Trophoblast cell (in vitro differentiated cells and primary cell): ENCODE measurements at regions not wholly inside any gene's neighbourhood (a gene's known extent, or its start where the extent isn't known, plus 50 kb on each side); places are given as distances from the start of the nearest gene placed in this dataset.
A peak's percentile ranks its signal among the peaks of the same experiment; 100 is the strongest.

Source experiments
- DNase-seq, 2 donors: peaks; one replicate each; pipeline ENCODE4 v3.0.0-alpha.2; 2016
- H2AFZ ChIP-seq: 2 replicates; pipeline ENCODE4 v1.6.1; 2013; ENCODE audit warnings: low read length, moderate library complexity, mild to moderate bottlenecking; ENCODE audit not compliant: insufficient read depth, poor library complexity
- H2AK5ac ChIP-seq: 2 replicates; pipeline ENCODE4 v1.6.1; 2013; ENCODE audit warnings: mild to moderate bottlenecking, low read length
- H2BK120ac ChIP-seq: 2 replicates; pipeline ENCODE4 v1.6.1; 2013; ENCODE audit warnings: low read length, mild to moderate bottlenecking, moderate library complexity; ENCODE audit not compliant: insufficient read depth, poor library complexity
- H2BK12ac ChIP-seq: 2 replicates; pipeline ENCODE4 v1.6.1; 2013; ENCODE audit warnings: mild to moderate bottlenecking, low read length, moderate library complexity
- H2BK5ac ChIP-seq: 2 replicates; pipeline ENCODE4 v1.6.1; 2013; ENCODE audit warnings: low read length, low read depth, moderate library complexity, mild to moderate bottlenecking; ENCODE audit not compliant: poor library complexity
- H3K14ac ChIP-seq: 2 replicates; pipeline ENCODE4 v1.6.1; 2013; ENCODE audit warnings: mild to moderate bottlenecking, low read length
- H3K18ac ChIP-seq: 2 replicates; pipeline ENCODE4 v1.6.1; 2013; ENCODE audit warnings: mild to moderate bottlenecking, low read length
- H3K23ac ChIP-seq: 2 replicates; pipeline ENCODE4 v1.6.1; 2013; ENCODE audit warnings: low read length
- H3K27ac ChIP-seq: 2 replicates; pipeline ENCODE4 v1.5.1; 2013; ENCODE audit warnings: low read depth, mild to moderate bottlenecking, inconsistent platforms, low read length, moderate library complexity
- H3K27me3 ChIP-seq: 2 replicates; pipeline ENCODE4 v1.6.1; 2013; ENCODE audit warnings: inconsistent platforms, mild to moderate bottlenecking, low read length, moderate library complexity; ENCODE audit not compliant: insufficient read depth
- H3K36me3 ChIP-seq, 2 experiments: 1 replicate in 1 of 2; 2 replicates in 1 of 2; pipeline ENCODE4 v1.6.1; 2013; ENCODE audit warnings: low read length in 2 of 2, mild to moderate bottlenecking in 2 of 2, moderate library complexity in 1 of 2; ENCODE audit not compliant: insufficient read depth in 2 of 2, control insufficient read depth in 1 of 2
- H3K4ac ChIP-seq: 2 replicates; pipeline ENCODE4 v1.6.1; 2013; ENCODE audit warnings: low read depth, mild to moderate bottlenecking, low read length, moderate library complexity
- H3K4me1 ChIP-seq, 2 experiments: 1 replicate in 1 of 2; 2 replicates in 1 of 2; pipeline ENCODE4 v1.6.1; 2013; ENCODE audit warnings: low read length in 2 of 2, mild to moderate bottlenecking in 2 of 2, moderate library complexity in 1 of 2; ENCODE audit not compliant: insufficient read depth in 2 of 2, control insufficient read depth in 1 of 2
- H3K4me2 ChIP-seq: 2 replicates; pipeline ENCODE4 v1.6.1; 2013; ENCODE audit warnings: inconsistent platforms, mild to moderate bottlenecking, low read length, moderate library complexity
- H3K4me3 ChIP-seq: 2 replicates; pipeline ENCODE4 v1.5.1; 2013; ENCODE audit warnings: mild to moderate bottlenecking, low read depth, low read length, inconsistent platforms
- H3K79me1 ChIP-seq: one replicate; pipeline ENCODE4 v1.6.1; 2013; ENCODE audit warnings: low read length
- H3K79me2 ChIP-seq: 2 replicates; pipeline ENCODE4 v1.6.1; 2013; ENCODE audit warnings: low read length, mild to moderate bottlenecking; ENCODE audit not compliant: control insufficient read depth, insufficient read depth, poor library complexity
- H3K9ac ChIP-seq: 2 replicates; pipeline ENCODE4 v1.6.1; 2013; ENCODE audit warnings: mild to moderate bottlenecking, low read length
- H3K9me3 ChIP-seq: 2 replicates; pipeline ENCODE4 v1.6.1; 2013; ENCODE audit warnings: low read depth, mild to moderate bottlenecking, control low read depth, inconsistent platforms, low read length; ENCODE audit not compliant: insufficient read depth
- H4K12ac ChIP-seq: 2 replicates; pipeline ENCODE4 v1.6.1; 2013; ENCODE audit warnings: low read depth, mild to moderate bottlenecking, low read length, moderate library complexity
- H4K8ac ChIP-seq: 2 replicates; pipeline ENCODE4 v1.6.1; 2013; ENCODE audit warnings: low read depth, mild to moderate bottlenecking, low read length, moderate library complexity
- H4K91ac ChIP-seq: one replicate; pipeline ENCODE4 v1.6.1; 2013; ENCODE audit warnings: low read depth, mild to moderate bottlenecking, low read length, moderate library complexity
- WGBS: extraction: QIAGEN DNeasy Blood & Tissue Kit; methylation state at CpG from one replicate; pipeline ENCODE4 v1.1.7; 2013; ENCODE audit warnings: missing lambda C conversion rate; ENCODE audit not compliant: insufficient read length, insufficient coverage; ENCODE audit errors: extremely low coverage; 5-methylcytosine and 5-hydroxymethylcytosine counted together

DNA sequence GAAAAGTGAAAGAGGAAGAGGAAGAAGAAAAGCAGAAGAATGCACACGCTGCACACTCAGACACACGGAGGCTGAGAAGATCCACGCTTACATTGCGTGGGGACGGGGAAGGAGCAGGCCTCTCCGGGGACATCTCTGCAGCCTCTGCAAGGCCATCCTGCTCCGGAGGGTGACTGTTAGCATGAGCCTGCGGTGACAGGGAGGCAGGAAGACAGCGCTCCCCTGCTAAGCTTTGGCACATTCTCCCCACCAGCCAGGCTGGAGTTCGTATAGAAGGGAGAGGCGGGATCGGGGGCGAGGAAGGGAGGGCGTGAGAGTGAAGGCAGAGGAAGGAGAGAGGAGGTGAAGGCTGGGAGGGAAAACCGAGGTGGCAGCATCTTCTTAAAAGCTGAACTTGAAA is 366.0 kb upstream of the SHH start:
- Histone ChIP-seq H2BK5ac (no peak overlapping the region), H3K27me3 (no peaks in the 10 kb centered on the region), H2AFZ (no peak overlapping the region), H3K27ac (no peak overlapping the region), H3K4ac (no peak overlapping the region), H3K4me3 (no peak overlapping the region), H2BK120ac (no peak overlapping the region), H3K79me2 (no peaks in the 10 kb centered on the region), H4K12ac (no peak overlapping the region), H3K4me2 (no peak overlapping the region), H4K8ac (no peak overlapping the region), H4K91ac (no peak overlapping the region), H3K14ac (no peak overlapping the region), H3K9ac (no peak overlapping the region), H2AK5ac (no peak overlapping the region), H2BK12ac (no peak overlapping the region), H3K4me1 (no peaks in the 10 kb centered on the region), H3K18ac (no peak overlapping the region), H3K9me3 (no peaks in the 10 kb centered on the region), H3K23ac (no peak overlapping the region), H3K79me1 (no peaks in the 10 kb centered on the region), H3K36me3 (no peaks in the 10 kb centered on the region)
- WGBS = no CpG with 5 or more reads among the region's 15 CpGs
- no peak for DNase-seq

DNA sequence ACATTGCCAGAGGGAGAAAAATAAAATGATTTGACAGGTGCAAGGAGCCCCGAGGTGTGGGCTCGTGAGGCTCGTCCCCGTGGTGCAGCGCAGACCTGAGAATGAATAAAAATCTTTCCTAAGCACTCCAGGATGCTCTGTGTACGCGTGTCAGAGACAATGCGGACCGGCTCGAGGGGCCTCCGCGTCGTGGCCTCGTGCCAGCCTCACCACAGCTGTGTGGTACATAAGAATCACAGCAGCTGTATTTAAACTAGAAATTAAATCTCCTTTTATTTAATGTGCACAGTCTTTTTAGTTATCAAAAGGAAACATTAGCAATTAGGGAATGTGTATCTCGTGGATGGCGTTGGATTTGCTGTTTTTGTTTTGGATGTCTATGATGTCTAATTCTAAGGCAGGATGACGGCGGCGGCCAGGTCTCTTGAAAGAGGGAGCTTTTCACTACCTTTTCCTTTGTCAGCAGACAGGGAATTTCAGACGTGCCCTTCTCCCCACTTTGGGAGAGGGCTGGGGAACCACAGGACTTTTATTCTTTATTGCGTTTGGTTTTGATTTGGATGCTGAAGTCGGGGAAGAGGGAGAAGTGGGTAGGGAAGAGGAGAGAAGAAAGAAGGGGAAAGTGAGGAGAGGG is 365.3 kb upstream of the SHH start:
- no peak overlapping the region for H3K4me3 ChIP-seq
- no peak overlapping the region for H3K23ac ChIP-seq
- no peak overlapping the region for H4K91ac ChIP-seq
- no peak overlapping the region for H2AFZ ChIP-seq
- H3K18ac ChIP-seq = no peak overlapping the region
- no peaks in the 10 kb centered on the region for H3K79me2 ChIP-seq
- H3K27ac ChIP-seq = no peak overlapping the region
- no peak overlapping the region for H2AK5ac ChIP-seq
- no peak overlapping the region for H3K9ac ChIP-seq
- H2BK120ac ChIP-seq = no peak overlapping the region
- H3K4ac ChIP-seq = no peak overlapping the region
- DNase-seq = no peak
- no peak overlapping the region for H3K14ac ChIP-seq
- H3K36me3 ChIP-seq = no peaks in the 10 kb centered on the region
- no peak overlapping the region for H2BK5ac ChIP-seq
- H2BK12ac ChIP-seq = no peak overlapping the region
- H4K12ac ChIP-seq = no peak overlapping the region
- H3K79me1 ChIP-seq = no peaks in the 10 kb centered on the region
- no peaks in the 10 kb centered on the region for H3K27me3 ChIP-seq
- no peaks in the 10 kb centered on the region for H3K9me3 ChIP-seq
- no peaks in the 10 kb centered on the region for H3K4me1 ChIP-seq
- H3K4me2 ChIP-seq = no peak overlapping the region
- no peak overlapping the region for H4K8ac ChIP-seq
- WGBS = 100% methylated on average over 1 of the region's 22 CpGs

GRCh38 chr7:156176039-156176438 is 363.8 kb upstream of the SHH start:
- no peak overlapping the region for H2BK12ac ChIP-seq
- no peak overlapping the region for H3K4me3 ChIP-seq
- no peak overlapping the region for H3K4ac ChIP-seq
- H4K8ac ChIP-seq = no peak overlapping the region
- no peak overlapping the region for H4K12ac ChIP-seq
- WGBS = no CpG with 5 or more reads among the region's 7 CpGs
- no peak overlapping the region for H3K23ac ChIP-seq
- no peak overlapping the region for H3K14ac ChIP-seq
- no peak overlapping the region for H3K9ac ChIP-seq
- no peak overlapping the region for H2BK5ac ChIP-seq
- H2AFZ ChIP-seq = no peak overlapping the region
- no peaks in the 10 kb centered on the region for H3K27me3 ChIP-seq
- H3K36me3 ChIP-seq = no peaks in the 10 kb centered on the region
- H3K4me2 ChIP-seq = no peak overlapping the region
- DNase-seq = no peak
- no peak overlapping the region for H3K27ac ChIP-seq
- H2AK5ac ChIP-seq = no peak overlapping the region
- H3K9me3 ChIP-seq = no peaks in the 10 kb centered on the region
- no peak overlapping the region for H2BK120ac ChIP-seq
- no peaks in the 10 kb centered on the region for H3K79me2 ChIP-seq
- no peaks in the 10 kb centered on the region for H3K79me1 ChIP-seq
- no peak overlapping the region for H3K18ac ChIP-seq
- H4K91ac ChIP-seq = no peak overlapping the region
- no peaks in the 10 kb centered on the region for H3K4me1 ChIP-seq

DNA sequence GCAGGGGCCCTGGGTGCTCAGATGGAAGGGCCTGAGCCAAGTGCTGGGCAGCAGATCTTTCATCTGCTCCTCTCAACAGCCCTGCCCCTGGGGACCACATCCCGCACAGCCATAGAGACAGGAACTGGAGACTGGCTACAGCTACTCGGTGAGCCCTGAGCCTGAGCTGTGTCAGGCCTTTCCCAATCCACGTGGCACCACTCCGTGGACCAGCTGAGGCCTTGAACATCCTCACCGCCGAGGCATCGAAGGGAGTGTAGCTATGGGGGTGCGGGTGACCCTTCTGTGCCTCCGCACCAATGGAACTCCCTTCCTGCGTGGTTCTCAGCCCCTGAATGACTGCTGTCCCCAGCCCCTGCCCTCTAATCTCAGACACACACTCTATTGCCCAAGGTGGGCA is 362.7 kb upstream of the SHH start:
- no peak overlapping the region for H3K9ac ChIP-seq
- no peak overlapping the region for H3K18ac ChIP-seq
- H3K4me2 ChIP-seq = no peak overlapping the region
- H3K14ac ChIP-seq = no peak overlapping the region
- no peak overlapping the region for H2BK120ac ChIP-seq
- no peaks in the 10 kb centered on the region for H3K79me1 ChIP-seq
- H4K91ac ChIP-seq = no peak overlapping the region
- no peaks in the 10 kb centered on the region for H3K4me1 ChIP-seq
- H3K9me3 ChIP-seq = no peaks in the 10 kb centered on the region
- no peaks in the 10 kb centered on the region for H3K27me3 ChIP-seq
- no peak overlapping the region for H2AFZ ChIP-seq
- H4K12ac ChIP-seq = no peak overlapping the region
- H3K4ac ChIP-seq = no peak overlapping the region
- no peak for DNase-seq
- H3K36me3 ChIP-seq = no peaks in the 10 kb centered on the region
- H3K4me3 ChIP-seq = peak overlapping the region; percentile 35
- H2BK12ac ChIP-seq = no peak overlapping the region
- H3K79me2 ChIP-seq = no peaks in the 10 kb centered on the region
- no CpG with 5 or more reads among the region's 10 CpGs for WGBS
- H2AK5ac ChIP-seq = no peak overlapping the region
- H2BK5ac ChIP-seq = no peak overlapping the region
- no peak overlapping the region for H3K23ac ChIP-seq
- H4K8ac ChIP-seq = no peak overlapping the region
- no peak overlapping the region for H3K27ac ChIP-seq
